Hepatocyte (in vitro differentiated cells): ENCODE measurements at regions not wholly inside any gene's neighbourhood (a gene's known extent, or its start where the extent isn't known, plus 50 kb on each side); places are given as distances from the start of the nearest gene placed in this dataset.
"Not testable (repeated sequence)": the region's sequence is repeated elsewhere in the genome, so short reads cannot be mapped to it uniquely, and the experiment has no call there.

ENCODE experiments used
- DNase-seq: peaks from one replicate; pipeline ENCODE4 v3.0.0-alpha.2; 2016; ENCODE audit warnings: low spot score
- H2AFZ ChIP-seq: fragments of 200-600 bp; sonication (generic); 2 replicates; pipeline ENCODE4 v1.6.0; 2016; ENCODE audit warnings: antibody characterized with exemption, mild to moderate bottlenecking
- H3K27ac ChIP-seq: fragments of 200-600 bp; sonication (generic); 2 replicates; pipeline ENCODE4 v1.5.1; 2016; ENCODE audit warnings: mild to moderate bottlenecking
- H3K27me3 ChIP-seq: fragments of 200-600 bp; sonication (generic); 2 replicates; pipeline ENCODE4 v1.6.1; 2016
- H3K36me3 ChIP-seq: fragments of 200-600 bp; sonication (generic); replicated peaks from 2 replicates; pipeline ENCODE4 v1.5.1; 2016; ENCODE audit warnings: low read depth; ENCODE audit not compliant: insufficient read depth
- H3K4me1 ChIP-seq: fragments of 200-600 bp; sonication (generic); 2 replicates; pipeline ENCODE4 v1.5.1; 2016; ENCODE audit warnings: mild to moderate bottlenecking, moderate library complexity; ENCODE audit not compliant: insufficient read depth
- H3K4me2 ChIP-seq: fragments of 200-600 bp; sonication (generic); 2 replicates; pipeline ENCODE4 v1.6.0; 2016
- H3K4me3 ChIP-seq: fragments of 200-600 bp; sonication (generic); 2 replicates; pipeline ENCODE4 v1.5.1; 2016; ENCODE audit warnings: mild to moderate bottlenecking
- H3K79me2 ChIP-seq: fragments of 200-600 bp; sonication (generic); 2 replicates; pipeline ENCODE4 v1.6.0; 2017; ENCODE audit warnings: mild to moderate bottlenecking
- H3K9me2 ChIP-seq: fragments of 200-600 bp; sonication (generic); replicated peaks from 2 replicates; pipeline ENCODE4 v1.6.0; 2017; ENCODE audit warnings: mild to moderate bottlenecking; ENCODE audit not compliant: insufficient read depth
- H3K9me3 ChIP-seq: fragments of 200-600 bp; sonication (generic); 2 replicates; pipeline ENCODE4 v1.5.1; 2016; ENCODE audit warnings: low read depth, mild to moderate bottlenecking
- H4K20me1 ChIP-seq: fragments of 200-600 bp; sonication (generic); 2 replicates; pipeline ENCODE4 v1.6.0; 2016; ENCODE audit warnings: mild to moderate bottlenecking; ENCODE audit not compliant: insufficient read depth, poor library complexity, severe bottlenecking
- CTCF ChIP-seq: fragments of 200-600 bp; sonication (generic); IDR thresholded peaks from 2 replicates; pipeline ENCODE4 v1.5.1; 2016; ENCODE audit warnings: antibody characterized with exemption, mild to moderate bottlenecking; ENCODE audit not compliant: poor library complexity
- EZH2 ChIP-seq: fragments of 200-600 bp; sonication (generic); IDR thresholded peaks from 2 replicates; pipeline ENCODE4 v1.6.1; 2016; ENCODE audit warnings: antibody characterized with exemption, mild to moderate bottlenecking, borderline replicate concordance
- EZH2phosphoT487 ChIP-seq: fragments of 200-600 bp; sonication (generic); IDR thresholded peaks from one replicate; pipeline ENCODE4 v1.6.1; 2018; ENCODE audit warnings: antibody characterized with exemption, mild to moderate bottlenecking, low read depth, moderate library complexity; ENCODE audit not compliant: unreplicated experiment, severe bottlenecking
- whole genome bisulfite sequencing: methylation state at CpG from one replicate; pipeline ENCODE4 v1.1.6; 2016; ENCODE audit warnings: low lambda C conversion rate; ENCODE audit errors: missing lambda C conversion rate; 5-methylcytosine and 5-hydroxymethylcytosine counted together

DNA sequence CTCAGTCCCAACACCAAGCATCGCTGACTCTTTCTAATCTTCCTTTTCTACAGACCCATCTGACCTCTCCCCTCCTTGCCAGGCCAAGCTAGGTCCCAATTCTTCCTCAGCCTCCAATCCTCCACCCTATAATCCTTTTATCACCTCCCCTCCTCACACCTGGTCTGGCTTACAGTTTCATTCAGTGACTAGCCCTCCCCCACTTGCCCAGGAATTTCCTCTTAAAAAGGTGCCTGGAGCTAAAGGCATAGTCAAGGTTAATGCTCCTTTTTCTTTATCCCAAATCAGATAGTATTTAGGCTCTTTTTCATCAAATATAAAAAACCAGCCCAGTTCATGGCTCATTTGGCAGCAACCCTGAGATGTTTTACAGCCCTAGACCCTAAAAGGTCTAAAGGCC, 327.1 kb upstream of the KCNMB2 start:
- H3K4me3 ChIP-seq, H3K36me3 ChIP-seq, H3K4me2 ChIP-seq, H3K9me2 ChIP-seq, H3K4me1 ChIP-seq, H4K20me1 ChIP-seq, H3K27ac ChIP-seq, H3K79me2 ChIP-seq, H3K9me3 ChIP-seq, H3K27me3 ChIP-seq, H2AFZ ChIP-seq, DNase-seq: not testable (repeated sequence)
- WGBS = 92% methylated on average over 1 of the region's 1 CpG

GRCh38 chr3:178209618-178210017, 326.6 kb upstream of the KCNMB2 start:
- DNase-seq, H3K9me3 ChIP-seq: not testable (repeated sequence)
- 91% methylated on average over 2 of the region's 2 CpGs for WGBS

GRCh38 chr3:178211086-178211485, 325.1 kb upstream of the KCNMB2 start:
- DNase-seq = not testable (repeated sequence)

More at GRCh38 chr3:178209618-178210017, 326.6 kb upstream of the KCNMB2 start:
- not testable (repeated sequence) for H3K27ac ChIP-seq, H3K27me3 ChIP-seq, H2AFZ ChIP-seq, H3K4me3 ChIP-seq, H4K20me1 ChIP-seq, H3K9me2 ChIP-seq, H3K4me1 ChIP-seq, H3K36me3 ChIP-seq, H3K79me2 ChIP-seq, H3K4me2 ChIP-seq

GRCh38 chr3:178217479-178217878, 318.8 kb upstream of the KCNMB2 start:
- Histone ChIP-seq H3K79me2 (no peaks in the 10 kb centered on the region), H3K9me3 (no peaks in the 10 kb centered on the region), H3K4me1 (no peaks in the 10 kb centered on the region), H3K4me3 (no peak overlapping the region), H4K20me1 (no peaks in the 10 kb centered on the region), H3K27ac (no peak overlapping the region), H3K9me2 (no peaks in the 10 kb centered on the region), H3K27me3 (no peaks in the 10 kb centered on the region), H3K36me3 (no peaks in the 10 kb centered on the region), H2AFZ (no peak overlapping the region), H3K4me2 (no peak overlapping the region)
- TF ChIP-seq EZH2phosphoT487 = no peak
- no peak for TF ChIP-seq EZH2
- no peak for TF ChIP-seq CTCF
- no peak for DNase-seq
- 89% methylated on average over 2 of the region's 2 CpGs for WGBS

More at GRCh38 chr3:178211086-178211485, 325.1 kb upstream of the KCNMB2 start:
- not testable (repeated sequence) for H3K27ac ChIP-seq, H3K36me3 ChIP-seq, H3K27me3 ChIP-seq, H3K4me1 ChIP-seq, H3K79me2 ChIP-seq, H3K4me2 ChIP-seq, H3K9me2 ChIP-seq, H4K20me1 ChIP-seq, H3K4me3 ChIP-seq, H2AFZ ChIP-seq, H3K9me3 ChIP-seq
- WGBS = 93% methylated on average over 1 of the region's 1 CpG

DNA sequence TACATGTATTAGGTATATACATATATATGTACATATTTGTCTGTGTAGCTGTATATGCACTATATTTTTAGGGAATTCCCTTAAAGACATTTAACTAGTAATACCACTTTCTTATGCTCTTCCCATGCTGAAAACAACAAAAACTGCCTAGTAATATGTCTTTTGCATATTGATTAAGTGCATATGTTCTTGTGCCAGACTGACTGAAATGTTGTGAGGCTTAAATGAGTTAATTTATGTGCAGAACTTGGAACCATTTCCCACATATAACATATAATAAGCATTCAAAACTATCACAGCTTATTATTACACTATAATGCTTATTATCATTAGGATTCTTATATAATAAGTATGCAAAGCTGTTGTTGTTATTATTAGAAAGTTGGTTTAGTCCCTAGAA, 318.0 kb upstream of the KCNMB2 start:
- Histone ChIP-seq H3K4me2 (no peak overlapping the region), H3K36me3 (no peaks in the 10 kb centered on the region), H3K9me2 (no peaks in the 10 kb centered on the region), H3K4me1 (no peaks in the 10 kb centered on the region), H2AFZ (no peak overlapping the region), H3K4me3 (no peak overlapping the region), H3K9me3 (no peaks in the 10 kb centered on the region), H3K27ac (no peak overlapping the region), H3K27me3 (no peaks in the 10 kb centered on the region), H4K20me1 (no peaks in the 10 kb centered on the region), H3K79me2 (no peaks in the 10 kb centered on the region)
- TF ChIP-seq EZH2 (no peak), CTCF (no peak), EZH2phosphoT487 (no peak)
- no peak for DNase-seq

DNA sequence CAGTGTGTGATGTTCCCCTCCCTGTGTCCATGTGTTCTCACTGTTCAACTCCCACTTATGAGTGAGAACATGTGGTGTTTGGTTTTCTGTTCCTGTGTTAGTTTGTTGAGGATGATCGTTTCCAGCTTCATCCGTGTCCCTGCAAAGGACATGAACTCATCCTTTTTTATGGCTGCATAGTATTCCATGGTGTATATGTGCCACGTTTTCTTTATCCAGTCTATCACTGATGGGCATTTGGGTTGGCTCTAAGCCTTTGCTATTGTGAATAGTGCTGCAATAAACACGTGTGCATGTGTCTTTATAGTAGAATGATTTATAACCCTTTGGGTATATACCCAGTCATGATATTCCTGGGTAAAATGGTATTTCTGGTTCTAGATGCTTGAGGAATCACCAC, 316.6 kb upstream of the KCNMB2 start:
- 79% methylated on average over 4 of the region's 4 CpGs for WGBS
- not testable (repeated sequence) for H4K20me1 ChIP-seq, DNase-seq, H3K79me2 ChIP-seq, H3K4me2 ChIP-seq, H3K9me3 ChIP-seq, H3K4me1 ChIP-seq, H3K27ac ChIP-seq, H2AFZ ChIP-seq, H3K9me2 ChIP-seq, H3K27me3 ChIP-seq, H3K4me3 ChIP-seq, H3K36me3 ChIP-seq
